HepG2 (cell line): ENCODE measurements at regions not wholly inside any gene's neighbourhood (a gene's known extent, or its start where the extent isn't known, plus 50 kb on each side); places are given as distances from the start of the nearest gene placed in this dataset.

Source experiments
- FOSL2 ChIP-seq: sonication (generic); formaldehyde crosslinking; IDR thresholded peaks from 2 replicates; pipeline ENCODE4 v1.4.0; 2020; ENCODE audit warnings: missing genetic modification reagents
- HMG20B ChIP-seq: conservative IDR thresholded peaks from 2 replicates; pipeline ENCODE4 v1.6.1; 2016; ENCODE audit warnings: missing genetic modification reagents, missing compliant biosample characterization
- KDM4B ChIP-seq: sonication (generic); formaldehyde crosslinking; IDR thresholded peaks from 2 replicates; pipeline ENCODE4 v1.4.0; 2020; ENCODE audit warnings: missing genetic modification reagents
- NCOA1 ChIP-seq: sonication (generic); formaldehyde crosslinking; IDR thresholded peaks from 2 replicates; pipeline ENCODE4 v1.9.0; 2021; ENCODE audit warnings: missing genetic modification reagents
- NFYB ChIP-seq: sonication (generic); formaldehyde crosslinking; IDR thresholded peaks from 2 replicates; pipeline ENCODE4 v1.4.0; 2020; ENCODE audit warnings: missing genetic modification reagents
- NONO ChIP-seq, 2 experiments: fragments of 450-650 bp in 1 of 2; sonication (generic) in 1 of 2; formaldehyde crosslinking in 1 of 2; IDR thresholded peaks in 1 of 2; conservative IDR thresholded peaks in 1 of 2; 2 replicates each; pipeline versions ENCODE4 v1.6.1 to v1.8.0; 2017 to 2022; ENCODE audit warnings: mild to moderate bottlenecking in 1 of 2, missing genetic modification reagents in 1 of 2, moderate library complexity in 1 of 2
- POLR2AphosphoS5 ChIP-seq: IDR thresholded peaks from 2 replicates; pipeline ENCODE4 v1.6.1; 2012; ENCODE audit warnings: low read depth, low read length
- SMAD9 ChIP-seq: sonication (generic); formaldehyde crosslinking; IDR thresholded peaks from 2 replicates; pipeline ENCODE4 v1.5.1; 2020; ENCODE audit warnings: mild to moderate bottlenecking, missing genetic modification reagents
- SMARCC2 ChIP-seq: fragments of 450-650 bp; IDR thresholded peaks from 2 replicates; pipeline ENCODE4 v1.6.1; 2017; ENCODE audit warnings: antibody characterized with exemption, mild to moderate bottlenecking
- SNAPC2 ChIP-seq: sonication (generic); formaldehyde crosslinking; IDR thresholded peaks from 2 replicates; pipeline ENCODE4 v1.8.1; 2022; ENCODE audit warnings: mild to moderate bottlenecking, missing genetic modification reagents
- SRSF1 ChIP-seq: fragments of 200-400 bp; formaldehyde crosslinking; optimal IDR thresholded peaks from 2 replicates; pipeline ENCODE3; 2017; ENCODE audit warnings: mild to moderate bottlenecking, low read depth, low read length, moderate library complexity
- U2AF2 ChIP-seq: fragments of 200-400 bp; formaldehyde crosslinking; IDR thresholded peaks from 2 replicates; pipeline ENCODE4 v1.6.1; 2017; ENCODE audit warnings: low read depth, mild to moderate bottlenecking, low read length
- YEATS2 ChIP-seq: sonication (generic); formaldehyde crosslinking; IDR thresholded peaks from 2 replicates; pipeline ENCODE4 v1.4.0; 2020; ENCODE audit warnings: missing genetic modification reagents, borderline replicate concordance
- ZNF251 ChIP-seq: sonication (generic); formaldehyde crosslinking; IDR thresholded peaks from 2 replicates; pipeline ENCODE4 v1.9.0; 2021; ENCODE audit warnings: mild to moderate bottlenecking, missing genetic modification reagents
- ZNF468 ChIP-seq: sonication (generic); formaldehyde crosslinking; IDR thresholded peaks from 2 replicates; pipeline ENCODE4 v1.8.0; 2022; ENCODE audit warnings: mild to moderate bottlenecking, moderate library complexity, missing genetic modification reagents
- TF ChIP-seq, protein P1 (sequence below): sonication (generic); formaldehyde crosslinking; IDR thresholded peaks from 2 replicates; pipeline ENCODE4 v1.5.1; 2020; ENCODE audit warnings: missing genetic modification reagents, mild to moderate bottlenecking, borderline replicate concordance
- TF ChIP-seq, protein P2 (sequence below): sonication (generic); formaldehyde crosslinking; IDR thresholded peaks from 2 replicates; pipeline ENCODE4 v1.8.0; 2022; ENCODE audit warnings: missing genetic modification reagents, mild to moderate bottlenecking, moderate library complexity, borderline replicate concordance
- TF ChIP-seq, protein P3 (sequence below): sonication (generic); formaldehyde crosslinking; IDR thresholded peaks from 2 replicates; pipeline ENCODE4 v1.8.1; 2022; ENCODE audit warnings: mild to moderate bottlenecking, missing genetic modification reagents
- TF ChIP-seq, protein P4 (sequence below): sonication (generic); formaldehyde crosslinking; IDR thresholded peaks from 2 replicates; pipeline ENCODE4 v1.5.0; 2020; ENCODE audit warnings: mild to moderate bottlenecking, missing genetic modification reagents
- TF ChIP-seq, protein P5 (sequence below): sonication (generic); formaldehyde crosslinking; IDR thresholded peaks from 2 replicates; pipeline ENCODE4 v1.5.0; 2020; ENCODE audit warnings: missing genetic modification reagents

DNA sequence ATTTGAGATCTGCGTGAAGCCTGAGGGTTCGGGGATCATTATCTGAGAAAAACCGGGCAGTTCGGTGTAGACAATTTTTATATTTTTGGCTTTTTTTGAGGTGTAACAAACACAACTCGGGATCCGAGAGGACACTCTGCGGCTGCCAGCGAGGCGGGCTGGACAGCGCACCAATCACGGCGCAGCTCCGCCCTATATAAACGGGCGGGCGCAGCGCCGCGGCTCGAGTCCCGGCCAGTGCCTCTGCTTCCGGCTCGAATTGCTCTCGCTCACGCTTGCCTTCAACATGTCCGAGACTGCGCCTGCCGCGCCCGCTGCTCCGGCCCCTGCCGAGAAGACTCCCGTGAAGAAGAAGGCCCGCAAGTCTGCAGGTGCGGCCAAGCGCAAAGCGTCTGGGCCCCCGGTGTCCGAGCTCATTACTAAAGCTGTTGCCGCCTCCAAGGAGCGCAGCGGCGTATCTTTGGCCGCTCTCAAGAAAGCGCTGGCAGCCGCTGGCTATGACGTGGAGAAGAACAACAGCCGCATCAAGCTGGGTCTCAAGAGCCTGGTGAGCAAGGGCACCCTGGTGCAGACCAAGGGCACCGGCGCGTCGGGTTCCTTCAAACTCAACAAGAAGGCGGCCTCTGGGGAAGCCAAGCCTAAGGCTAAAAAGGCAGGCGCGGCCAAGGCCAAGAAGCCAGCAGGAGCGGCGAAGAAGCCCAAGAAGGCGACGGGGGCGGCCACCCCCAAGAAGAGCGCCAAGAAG lies 69.0 kb downstream of the HFE start (continued):
- TF ChIP-seq, protein P1, sequence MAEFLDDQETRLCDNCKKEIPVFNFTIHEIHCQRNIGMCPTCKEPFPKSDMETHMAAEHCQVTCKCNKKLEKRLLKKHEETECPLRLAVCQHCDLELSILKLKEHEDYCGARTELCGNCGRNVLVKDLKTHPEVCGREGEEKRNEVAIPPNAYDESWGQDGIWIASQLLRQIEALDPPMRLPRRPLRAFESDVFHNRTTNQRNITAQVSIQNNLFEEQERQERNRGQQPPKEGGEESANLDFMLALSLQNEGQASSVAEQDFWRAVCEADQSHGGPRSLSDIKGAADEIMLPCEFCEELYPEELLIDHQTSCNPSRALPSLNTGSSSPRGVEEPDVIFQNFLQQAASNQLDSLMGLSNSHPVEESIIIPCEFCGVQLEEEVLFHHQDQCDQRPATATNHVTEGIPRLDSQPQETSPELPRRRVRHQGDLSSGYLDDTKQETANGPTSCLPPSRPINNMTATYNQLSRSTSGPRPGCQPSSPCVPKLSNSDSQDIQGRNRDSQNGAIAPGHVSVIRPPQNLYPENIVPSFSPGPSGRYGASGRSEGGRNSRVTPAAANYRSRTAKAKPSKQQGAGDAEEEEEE (CRISPR knock-in tag) = peak; percentile 48
- TF ChIP-seq NFYB (CRISPR knock-in tag) (peak; percentile 84), KDM4B (peak; percentile 96), SMARCC2 (no peak), ZNF251 (CRISPR knock-in tag) (peak; percentile 96), U2AF2 (peak; percentile 31; the same call in 1 of the 2 replicates), NONO (IDR thresholded peaks at IDR 0.05) (no peak), NONO (CRISPR knock-in tag; conservative IDR thresholded peaks at IDR 0.05) (peak; percentile 96), POLR2AphosphoS5 (peak; percentile 99), YEATS2 (CRISPR knock-in tag) (peak; percentile 80; the same call in 1 of the 2 replicates), SNAPC2 (CRISPR knock-in tag) (peak; percentile 98), FOSL2 (CRISPR knock-in tag) (peak; percentile 72), SMAD9 (CRISPR knock-in tag) (peak; percentile 85; the same call in 1 of the 2 replicates), ZNF468 (CRISPR knock-in tag) (no peak; the same call in 1 of the 2 replicates), NCOA1 (peak; percentile 64; the same call in 1 of the 2 replicates), SRSF1 (peak; percentile 93), HMG20B (peak; percentile 73; the same call in 1 of the 2 replicates)
- TF ChIP-seq, protein P2, sequence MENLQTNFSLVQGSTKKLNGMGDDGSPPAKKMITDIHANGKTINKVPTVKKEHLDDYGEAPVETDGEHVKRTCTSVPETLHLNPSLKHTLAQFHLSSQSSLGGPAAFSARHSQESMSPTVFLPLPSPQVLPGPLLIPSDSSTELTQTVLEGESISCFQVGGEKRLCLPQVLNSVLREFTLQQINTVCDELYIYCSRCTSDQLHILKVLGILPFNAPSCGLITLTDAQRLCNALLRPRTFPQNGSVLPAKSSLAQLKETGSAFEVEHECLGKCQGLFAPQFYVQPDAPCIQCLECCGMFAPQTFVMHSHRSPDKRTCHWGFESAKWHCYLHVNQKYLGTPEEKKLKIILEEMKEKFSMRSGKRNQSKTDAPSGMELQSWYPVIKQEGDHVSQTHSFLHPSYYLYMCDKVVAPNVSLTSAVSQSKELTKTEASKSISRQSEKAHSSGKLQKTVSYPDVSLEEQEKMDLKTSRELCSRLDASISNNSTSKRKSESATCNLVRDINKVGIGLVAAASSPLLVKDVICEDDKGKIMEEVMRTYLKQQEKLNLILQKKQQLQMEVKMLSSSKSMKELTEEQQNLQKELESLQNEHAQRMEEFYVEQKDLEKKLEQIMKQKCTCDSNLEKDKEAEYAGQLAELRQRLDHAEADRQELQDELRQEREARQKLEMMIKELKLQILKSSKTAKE (CRISPR knock-in tag) = peak; percentile 61
- TF ChIP-seq, protein P3, sequence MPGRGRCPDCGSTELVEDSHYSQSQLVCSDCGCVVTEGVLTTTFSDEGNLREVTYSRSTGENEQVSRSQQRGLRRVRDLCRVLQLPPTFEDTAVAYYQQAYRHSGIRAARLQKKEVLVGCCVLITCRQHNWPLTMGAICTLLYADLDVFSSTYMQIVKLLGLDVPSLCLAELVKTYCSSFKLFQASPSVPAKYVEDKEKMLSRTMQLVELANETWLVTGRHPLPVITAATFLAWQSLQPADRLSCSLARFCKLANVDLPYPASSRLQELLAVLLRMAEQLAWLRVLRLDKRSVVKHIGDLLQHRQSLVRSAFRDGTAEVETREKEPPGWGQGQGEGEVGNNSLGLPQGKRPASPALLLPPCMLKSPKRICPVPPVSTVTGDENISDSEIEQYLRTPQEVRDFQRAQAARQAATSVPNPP (CRISPR knock-in tag) = peak; percentile 99
- TF ChIP-seq, protein P4, sequence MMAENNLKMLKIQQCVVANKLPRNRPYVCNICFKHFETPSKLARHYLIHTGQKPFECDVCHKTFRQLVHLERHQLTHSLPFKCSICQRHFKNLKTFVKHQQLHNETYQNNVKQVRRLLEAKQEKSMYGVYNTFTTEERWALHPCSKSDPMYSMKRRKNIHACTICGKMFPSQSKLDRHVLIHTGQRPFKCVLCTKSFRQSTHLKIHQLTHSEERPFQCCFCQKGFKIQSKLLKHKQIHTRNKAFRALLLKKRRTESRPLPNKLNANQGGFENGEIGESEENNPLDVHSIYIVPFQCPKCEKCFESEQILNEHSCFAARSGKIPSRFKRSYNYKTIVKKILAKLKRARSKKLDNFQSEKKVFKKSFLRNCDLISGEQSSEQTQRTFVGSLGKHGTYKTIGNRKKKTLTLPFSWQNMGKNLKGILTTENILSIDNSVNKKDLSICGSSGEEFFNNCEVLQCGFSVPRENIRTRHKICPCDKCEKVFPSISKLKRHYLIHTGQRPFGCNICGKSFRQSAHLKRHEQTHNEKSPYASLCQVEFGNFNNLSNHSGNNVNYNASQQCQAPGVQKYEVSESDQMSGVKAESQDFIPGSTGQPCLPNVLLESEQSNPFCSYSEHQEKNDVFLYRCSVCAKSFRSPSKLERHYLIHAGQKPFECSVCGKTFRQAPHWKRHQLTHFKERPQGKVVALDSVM (CRISPR knock-in tag) = peak; percentile 61; the same call in 1 of the 2 replicates
- TF ChIP-seq, protein P5, sequence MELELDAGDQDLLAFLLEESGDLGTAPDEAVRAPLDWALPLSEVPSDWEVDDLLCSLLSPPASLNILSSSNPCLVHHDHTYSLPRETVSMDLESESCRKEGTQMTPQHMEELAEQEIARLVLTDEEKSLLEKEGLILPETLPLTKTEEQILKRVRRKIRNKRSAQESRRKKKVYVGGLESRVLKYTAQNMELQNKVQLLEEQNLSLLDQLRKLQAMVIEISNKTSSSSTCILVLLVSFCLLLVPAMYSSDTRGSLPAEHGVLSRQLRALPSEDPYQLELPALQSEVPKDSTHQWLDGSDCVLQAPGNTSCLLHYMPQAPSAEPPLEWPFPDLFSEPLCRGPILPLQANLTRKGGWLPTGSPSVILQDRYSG (CRISPR knock-in tag) = peak; percentile 89
